GM21447 (cell line): ENCODE measurements at regions not wholly inside any gene's neighbourhood (a gene's known extent, or its start where the extent isn't known, plus 50 kb on each side); places are given as distances from the start of the nearest gene placed in this dataset.

Experiments
- ATAC-seq: cut with Tn5 transposase; IDR thresholded peaks from one replicate; pipeline ENCODE4 v1.9.1; 2021; ENCODE audit not compliant: unreplicated experiment

- no peak for ATAC-seq
These were observed 627.5 kb upstream of the TYRP1 start for GRCh38 chr9:12065686-12066085.

DNA sequence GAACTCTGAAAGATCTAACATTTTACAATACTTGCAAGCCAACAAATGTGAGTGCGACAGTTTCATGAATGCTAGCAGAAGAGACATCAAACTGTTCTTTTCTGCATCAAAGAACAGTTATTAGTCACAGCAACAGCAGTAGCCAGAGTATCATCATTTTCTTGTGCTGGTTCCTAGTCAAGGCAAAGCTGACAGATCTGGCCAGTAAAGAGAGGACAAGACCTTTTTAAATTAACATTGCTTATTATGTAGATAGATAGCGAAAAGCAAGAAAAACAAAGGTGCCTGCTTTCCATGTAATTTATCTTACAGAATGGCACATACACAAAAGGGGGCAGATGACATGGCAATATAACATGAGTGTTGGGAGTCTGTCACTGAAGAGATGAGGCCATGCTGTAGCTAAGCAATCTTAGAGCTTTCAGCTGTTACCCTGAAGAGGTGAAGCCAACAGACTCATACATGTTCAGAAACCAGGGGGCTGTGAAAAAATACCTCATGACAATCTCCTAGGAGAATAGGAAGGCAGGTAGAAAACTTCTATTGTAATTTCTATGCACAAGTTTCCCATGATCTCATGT is 626.6 kb upstream of the TYRP1 start:
- ATAC-seq = no peak

- no peak for ATAC-seq
These were observed 623.8 kb upstream of the TYRP1 start for GRCh38 chr9:12069366-12069765.

GRCh38 chr9:12085399-12085798 is 607.8 kb upstream of the TYRP1 start:
- ATAC-seq = no peak

DNA sequence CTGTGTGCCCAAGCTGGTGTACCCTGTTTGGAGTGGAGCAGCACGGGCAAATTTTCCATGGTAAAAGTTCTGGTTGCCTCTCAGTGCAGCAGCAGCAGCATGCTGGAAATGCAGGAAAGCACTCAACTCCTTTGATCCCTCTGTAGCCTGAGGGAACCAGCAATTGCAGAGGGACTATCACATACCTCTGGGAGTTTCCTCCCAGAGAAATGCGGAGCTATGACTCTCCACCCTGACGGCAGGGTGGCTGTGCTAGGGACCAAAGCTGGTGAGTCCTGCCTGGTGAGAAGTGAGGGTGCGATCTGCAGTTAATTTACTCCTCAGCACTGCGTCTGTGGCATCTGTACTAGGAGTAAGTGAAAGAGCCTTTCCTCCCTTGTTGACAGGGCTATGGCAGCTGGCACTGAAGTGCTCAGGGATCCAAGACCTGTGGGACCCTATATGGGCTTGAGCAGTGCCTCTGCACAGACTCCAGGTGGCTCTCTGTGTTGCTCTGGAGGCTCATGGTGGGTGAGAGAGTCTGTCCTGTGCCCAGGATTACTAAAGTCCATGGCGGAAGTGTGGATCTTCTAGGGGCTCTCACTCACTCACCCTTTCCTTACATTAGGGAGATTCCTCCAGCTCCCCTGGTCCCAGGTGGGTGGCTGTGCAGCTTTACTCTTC is 601.2 kb upstream of the TYRP1 start:
- ATAC-seq = no peak

- ATAC-seq = no peak
These were observed 599.1 kb upstream of the TYRP1 start for GRCh38 chr9:12094046-12094445.

DNA sequence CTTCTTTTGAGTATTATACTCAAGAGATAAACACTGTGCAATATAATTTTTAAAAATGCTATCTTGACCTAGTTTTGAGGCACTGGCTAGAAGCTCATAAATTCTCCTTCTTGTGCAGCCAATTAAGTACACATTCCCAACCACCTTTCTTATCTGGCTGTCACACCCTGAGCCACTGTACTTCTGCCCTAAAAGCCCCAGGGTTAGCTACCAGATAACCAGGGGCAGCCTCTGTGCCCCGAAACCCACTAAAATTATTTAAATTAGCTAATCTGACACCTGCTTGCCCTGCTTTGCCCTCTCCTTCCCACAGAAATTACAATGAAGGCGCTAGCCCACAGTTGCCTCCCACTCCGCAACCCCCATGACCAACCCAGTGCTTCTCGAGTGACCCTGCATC is 597.3 kb upstream of the TYRP1 start:
- ATAC-seq = no peak

- ATAC-seq = no peak
These were observed 559.8 kb upstream of the TYRP1 start for GRCh38 chr9:12133416-12133815.

DNA sequence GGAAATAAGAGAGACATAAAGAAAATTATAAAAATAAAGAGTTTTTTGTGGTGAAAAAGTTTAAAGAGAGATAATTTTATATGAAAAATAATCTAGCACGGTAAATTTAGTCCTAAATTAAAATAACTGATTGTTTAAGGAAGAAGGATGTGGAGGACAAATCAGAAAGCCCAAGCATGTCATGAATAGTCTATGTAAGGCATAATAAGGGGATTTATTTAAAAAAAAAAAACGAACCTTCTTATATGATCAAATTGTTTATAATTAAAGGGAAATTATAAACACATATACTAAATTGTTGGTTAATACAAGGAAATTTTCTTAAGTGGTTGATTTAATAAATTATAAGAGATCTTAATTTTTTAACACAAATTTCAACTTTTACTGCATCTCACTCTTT is 551.8 kb upstream of the TYRP1 start:
- no peak for ATAC-seq

DNA sequence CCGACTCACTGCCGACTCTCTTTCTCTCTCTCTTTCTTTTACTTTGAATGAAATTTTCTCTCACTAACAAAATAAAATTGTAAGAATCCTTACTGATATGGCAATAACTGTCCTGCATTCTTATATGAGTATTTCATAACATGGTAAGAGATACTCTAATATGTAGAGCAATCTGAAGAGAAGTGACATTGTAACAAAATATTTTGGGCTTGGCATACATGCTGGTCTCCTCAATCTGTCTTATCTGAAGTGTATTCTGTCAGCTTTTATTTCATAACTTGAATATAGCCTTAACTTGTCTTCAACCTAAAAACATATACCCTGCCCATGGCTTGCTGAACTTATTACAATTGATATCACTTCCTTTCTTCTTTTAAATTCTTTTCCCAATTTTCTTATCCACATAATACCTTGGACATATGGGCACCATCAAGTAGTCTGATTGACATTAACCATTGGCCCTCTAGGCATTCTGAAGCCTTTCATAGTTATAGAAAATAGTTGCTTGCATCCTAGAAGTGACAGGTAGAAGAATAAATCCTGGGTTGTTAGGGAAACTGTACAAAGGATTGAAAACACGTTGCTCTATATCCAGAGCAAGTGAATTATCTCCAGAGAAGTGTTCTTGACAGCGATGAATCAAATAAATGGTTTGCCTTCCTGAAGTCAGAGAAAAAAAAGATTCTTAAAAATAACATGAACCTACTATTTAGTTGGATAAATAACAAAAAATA is 537.6 kb upstream of the TYRP1 start:
- no peak for ATAC-seq

DNA sequence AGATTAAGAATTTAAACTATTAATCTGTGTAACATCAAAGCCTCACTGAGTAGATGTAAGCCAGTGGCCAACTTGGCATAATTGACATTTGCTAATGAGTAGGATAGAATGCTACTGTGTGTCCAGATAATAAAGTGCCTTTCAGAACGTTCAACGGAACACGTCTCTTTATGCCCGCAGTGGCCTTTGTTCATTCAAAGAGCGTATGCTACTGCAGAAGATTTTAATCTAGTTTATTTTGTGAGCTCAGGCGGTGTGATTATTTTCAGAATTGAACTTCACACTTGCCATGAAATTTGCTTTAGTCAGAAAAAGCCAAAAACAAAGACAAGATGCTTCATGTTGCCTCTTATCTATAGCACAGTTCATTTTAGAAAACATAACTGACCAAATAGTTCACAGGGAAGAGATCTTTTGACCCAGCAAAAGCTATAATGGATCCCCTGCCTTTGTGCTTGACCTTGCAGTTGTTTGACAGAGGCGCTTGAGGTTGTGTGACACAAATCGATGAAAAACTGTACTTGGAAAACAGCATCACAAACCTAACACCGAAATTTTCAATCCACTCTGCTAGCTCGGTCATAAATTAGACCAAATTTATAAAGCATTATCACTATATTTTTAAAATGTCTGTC is 530.9 kb upstream of the TYRP1 start:
- no peak for ATAC-seq

DNA sequence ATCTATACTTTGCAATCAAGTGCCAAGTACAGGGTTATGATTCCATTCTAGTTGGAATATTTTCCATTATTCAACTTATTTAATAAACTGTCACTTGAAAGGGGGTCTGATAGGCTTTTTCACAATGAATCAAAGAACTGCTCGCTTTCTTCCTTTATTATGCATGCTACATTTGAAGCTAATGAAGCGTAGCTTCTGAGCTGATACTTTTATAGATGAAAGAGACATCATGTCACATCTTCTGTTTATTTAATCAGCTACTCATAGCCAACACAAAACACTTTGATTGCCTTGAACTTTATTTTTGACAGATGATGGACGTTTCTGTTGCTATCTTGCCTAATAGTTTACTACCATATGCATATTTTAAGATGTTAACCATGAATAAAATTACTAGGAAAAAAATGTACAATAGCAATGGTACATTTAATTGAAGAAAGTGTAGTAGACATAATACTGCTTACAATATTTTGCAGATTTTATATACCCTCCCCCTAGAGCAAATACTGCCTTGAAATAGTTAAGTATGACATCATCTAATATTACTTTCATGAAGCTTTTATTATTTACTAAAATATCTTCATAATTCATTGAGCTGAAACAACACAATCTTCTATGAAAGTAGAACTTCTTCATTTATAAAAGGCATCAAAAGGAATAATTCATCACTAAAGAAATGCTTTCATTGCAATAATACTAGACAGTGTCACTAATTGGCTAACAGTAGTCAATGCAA is 529.3 kb upstream of the TYRP1 start:
- no peak for ATAC-seq

- ATAC-seq = no peak
These were observed 526.7 kb upstream of the TYRP1 start for GRCh38 chr9:12166518-12166917.

GRCh38 chr9:12170456-12170855 is 522.7 kb upstream of the TYRP1 start:
- ATAC-seq = no peak

- no peak for ATAC-seq
These were observed 514.6 kb upstream of the TYRP1 start for GRCh38 chr9:12178634-12179033.

- ATAC-seq = no peak
These were observed 510.4 kb upstream of the TYRP1 start for GRCh38 chr9:12182806-12183205.

GRCh38 chr9:12183321-12183720 is 509.9 kb upstream of the TYRP1 start:
- ATAC-seq = no peak

- ATAC-seq = no peak
These were observed 507.3 kb upstream of the TYRP1 start for GRCh38 chr9:12185856-12186255.

DNA sequence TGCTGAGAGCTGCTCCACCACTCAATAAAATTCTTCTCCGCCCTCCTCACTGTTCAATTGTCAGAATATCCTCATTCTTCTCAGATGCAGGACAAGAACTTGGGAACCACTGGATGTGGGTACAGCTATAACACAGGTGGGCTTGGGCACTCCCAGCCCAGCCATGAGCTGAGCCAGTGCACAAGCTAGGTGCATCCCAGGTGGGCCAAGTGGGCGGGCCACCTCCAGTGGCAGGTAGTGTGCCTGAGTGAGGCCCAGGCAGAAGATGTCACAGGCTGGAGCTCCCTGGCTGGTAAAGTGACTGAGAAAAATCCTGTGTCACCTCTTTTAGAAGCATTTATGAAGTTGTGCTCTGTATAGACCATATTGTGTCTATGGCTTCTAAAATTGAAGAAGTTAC is 501.6 kb upstream of the TYRP1 start:
- no peak for ATAC-seq

GRCh38 chr9:12194731-12195130 is 498.5 kb upstream of the TYRP1 start:
- ATAC-seq = no peak

- ATAC-seq = no peak
These were observed 497.7 kb upstream of the TYRP1 start for GRCh38 chr9:12195456-12195855.
